ENCODE measurements at regions not wholly inside any gene's neighbourhood (a gene's known extent, or its start where the extent isn't known, plus 50 kb on each side); places are given as distances from the start of the nearest gene placed in this dataset.
"Not testable (repeated sequence)": the region's sequence is repeated elsewhere in the genome, so short reads cannot be mapped to it uniquely, and the experiment has no call there.

DNA sequence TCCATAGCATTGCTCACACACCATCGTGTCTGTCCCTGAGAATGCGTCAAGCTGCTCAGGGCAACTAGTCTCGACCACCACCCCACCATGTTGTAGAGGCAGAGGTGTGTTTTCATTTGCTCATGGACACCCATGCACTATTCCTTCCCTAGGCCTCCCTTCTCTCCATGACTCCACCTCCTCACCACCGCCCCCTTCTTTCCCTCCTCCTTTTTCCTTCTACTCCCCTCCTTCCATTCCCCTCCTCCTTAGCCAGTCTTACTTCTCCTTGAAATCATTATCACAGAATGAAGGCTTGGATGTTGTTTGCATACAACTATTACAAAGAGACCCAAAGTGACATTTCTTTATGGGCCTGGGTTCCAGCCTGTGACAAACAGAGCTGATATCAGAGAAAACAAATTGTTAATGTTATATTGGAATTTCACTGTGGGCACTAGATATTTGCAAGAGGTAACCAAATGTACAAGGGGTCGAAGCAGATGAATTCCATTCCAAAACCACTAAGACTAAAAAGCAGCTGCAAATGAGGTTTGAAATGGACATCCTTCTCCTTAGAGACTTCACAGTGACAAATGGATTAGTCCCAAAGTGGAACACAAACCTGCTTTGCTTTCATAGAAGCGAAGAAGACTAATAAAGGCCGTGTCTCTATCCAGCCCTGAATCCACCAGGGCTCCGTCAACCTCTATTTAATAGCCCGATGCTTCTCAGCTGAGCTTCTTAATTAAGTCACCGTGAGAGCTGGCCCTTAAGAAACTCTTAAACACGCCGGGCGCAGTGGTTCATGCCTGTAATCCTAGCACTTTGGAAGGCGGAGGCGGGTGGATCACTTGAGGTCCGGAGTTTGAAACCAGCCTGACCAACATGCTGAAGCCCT is 275.8 kb upstream of the SULF2 start:
- DNase-seq: no peak

DNA sequence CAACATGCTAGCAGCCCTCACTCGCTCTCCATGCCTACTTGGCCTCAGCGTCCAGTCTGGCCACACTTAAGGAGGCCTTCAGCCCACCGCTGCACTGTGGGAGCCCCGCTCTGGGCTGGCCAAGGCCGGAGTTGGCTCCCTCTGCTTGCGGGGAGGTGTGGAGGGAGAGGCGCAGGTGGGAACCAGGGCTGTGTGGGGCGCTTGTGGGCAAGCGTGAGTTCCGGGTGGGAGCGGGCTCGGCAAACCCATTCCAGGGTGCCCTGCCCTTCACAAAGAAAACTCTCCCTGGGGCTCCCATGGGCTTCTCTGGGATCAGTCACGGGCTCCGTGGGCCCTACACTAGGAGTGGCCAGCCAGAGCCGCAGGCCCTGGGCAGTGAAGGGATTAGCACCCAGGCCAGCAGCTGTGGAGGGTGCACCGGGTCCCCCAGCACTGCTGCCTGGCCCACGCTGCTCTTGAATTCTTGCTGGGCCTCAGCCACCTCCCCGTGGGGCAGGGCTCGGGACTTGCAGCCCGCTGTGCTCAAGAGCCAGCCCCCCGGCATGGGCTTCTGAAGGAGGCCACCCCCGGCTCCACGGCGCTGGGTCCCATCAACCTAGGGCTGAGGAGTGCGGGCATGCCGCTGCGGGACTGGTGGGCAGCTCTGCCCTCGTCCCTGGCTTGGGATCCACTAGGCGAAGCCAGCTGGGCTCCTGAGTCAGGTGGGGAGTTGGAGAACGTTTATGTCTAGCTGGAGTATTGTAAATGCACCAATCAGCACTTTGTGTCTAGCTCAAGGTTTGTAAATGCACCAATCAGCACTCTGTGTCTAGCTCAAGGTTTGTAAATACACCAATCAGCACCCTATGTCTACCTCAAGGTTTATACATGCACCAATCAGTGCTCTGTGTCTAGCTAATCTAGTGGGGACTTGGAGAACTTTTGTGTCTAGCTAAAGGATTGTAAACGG is 273.6 kb upstream of the SULF2 start:
- DNase-seq: no peak

DNA sequence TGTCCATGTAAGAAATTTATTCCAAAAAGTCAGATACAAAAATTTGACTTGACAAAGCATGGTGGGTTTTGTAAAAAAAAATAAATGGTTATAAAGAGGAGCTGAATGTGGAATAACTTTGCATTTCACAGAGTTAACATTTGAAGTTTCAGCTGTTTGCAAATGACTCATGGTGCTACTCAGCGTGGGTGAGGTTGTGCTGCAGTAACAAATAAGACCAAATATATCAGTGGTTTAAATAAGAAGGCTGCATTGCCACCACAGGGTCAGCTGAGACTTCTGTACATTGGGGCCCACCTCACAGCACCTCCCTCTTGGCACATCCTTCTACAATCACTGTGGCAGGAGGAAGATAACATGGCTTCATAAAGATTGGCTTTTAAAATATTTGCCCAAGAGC is 272.5 kb upstream of the SULF2 start:
- DNase-seq: no peak

DNA sequence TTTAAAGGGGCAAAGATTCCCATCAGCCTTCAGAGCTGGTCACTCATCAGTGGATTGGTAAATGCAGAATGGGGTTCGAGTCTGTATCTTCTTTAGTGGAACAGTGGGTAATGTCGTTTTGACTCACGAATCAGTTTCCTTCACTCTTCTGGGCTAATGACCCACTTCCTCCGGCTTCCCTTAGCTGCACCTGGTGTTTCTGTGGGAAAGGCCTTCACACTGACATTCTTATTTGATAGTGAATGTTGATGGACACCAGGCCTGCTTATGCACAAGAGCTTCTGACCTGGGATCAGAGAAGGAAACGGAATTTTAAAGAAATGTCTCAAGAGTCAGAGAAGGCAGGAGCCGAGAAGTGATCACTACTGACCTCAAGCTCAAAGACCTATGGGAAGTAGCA is 272.0 kb upstream of the SULF2 start:
- DNase-seq: no peak

- peak in 1 of 2 experiments; percentile 52 for DNase-seq
These were observed 270.9 kb upstream of the SULF2 start for GRCh38 chr20:48056218-48056617.

DNA sequence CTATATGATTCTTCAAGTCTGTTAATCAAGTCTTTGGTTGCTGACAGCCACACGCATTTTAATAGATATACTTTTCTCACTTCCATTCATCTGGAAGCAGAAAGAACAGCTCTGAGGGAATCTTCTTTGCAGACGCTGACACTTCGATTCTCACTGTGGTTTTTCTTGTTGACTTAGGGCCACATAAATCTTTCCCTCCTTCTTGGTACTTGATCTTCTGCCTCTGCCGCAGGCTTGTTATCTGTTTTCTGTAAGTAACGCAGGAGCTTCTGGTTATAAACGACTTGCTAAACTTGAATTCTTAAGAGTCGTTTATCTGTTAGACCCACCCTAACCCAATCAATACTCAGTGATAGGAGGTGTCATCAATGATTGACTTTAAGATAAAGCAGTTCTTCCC is 268.8 kb upstream of the SULF2 start:
- DNase-seq: no peak

- no peak for DNase-seq
These were observed 267.2 kb upstream of the SULF2 start for GRCh38 chr20:48052475-48052835.

DNA sequence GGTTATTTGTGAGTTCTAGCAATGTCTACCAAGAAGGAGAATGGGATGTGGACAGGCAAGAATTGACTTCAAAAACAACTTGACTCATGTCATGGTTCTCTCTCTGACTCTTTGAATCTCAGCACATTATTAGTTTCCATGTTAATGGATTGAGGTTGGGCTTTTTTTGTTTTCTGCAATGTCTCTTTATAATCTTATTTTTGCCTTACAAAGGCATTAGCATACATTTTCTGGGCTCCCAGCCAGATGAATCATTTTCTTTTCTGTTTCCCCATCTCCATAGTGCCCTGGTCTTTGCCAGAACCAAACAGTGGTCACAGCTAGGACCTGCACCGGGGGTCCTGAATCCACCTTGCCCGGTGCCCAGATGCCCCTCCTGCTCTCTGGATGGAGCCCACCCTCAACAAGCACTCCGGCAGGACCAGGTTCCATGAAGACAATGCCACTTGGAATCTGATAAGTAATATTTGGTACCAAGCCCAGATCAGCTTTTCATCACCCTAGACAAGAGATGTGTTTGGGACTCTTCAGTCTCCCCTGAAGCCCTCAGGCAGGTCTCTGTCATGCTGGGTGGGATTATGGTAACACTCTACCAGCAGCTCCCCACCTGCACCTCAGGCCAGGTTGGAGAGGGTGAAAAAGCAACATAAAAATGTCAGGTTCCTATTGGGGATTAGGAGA is 266.7 kb upstream of the SULF2 start:
- no peak for DNase-seq

DNA sequence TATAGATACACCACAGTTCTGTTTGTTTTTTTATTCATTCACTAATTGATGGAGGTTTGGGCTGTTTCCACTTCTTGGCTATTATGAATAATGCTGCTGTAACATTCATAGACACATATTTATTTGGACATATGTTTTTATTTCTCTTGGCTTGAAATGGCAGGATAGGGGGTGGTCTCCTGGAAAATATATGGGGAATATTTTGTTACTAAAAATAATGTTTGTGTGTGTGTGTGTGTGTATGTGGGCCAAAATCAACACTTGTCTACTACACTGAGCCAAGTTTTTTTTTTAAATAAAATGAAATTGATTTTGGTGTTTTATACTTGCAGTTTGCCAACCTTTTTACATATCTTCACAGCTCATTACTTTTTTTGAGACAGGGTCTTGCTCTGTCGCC is 264.4 kb upstream of the SULF2 start:
- DNase-seq: no peak

DNA sequence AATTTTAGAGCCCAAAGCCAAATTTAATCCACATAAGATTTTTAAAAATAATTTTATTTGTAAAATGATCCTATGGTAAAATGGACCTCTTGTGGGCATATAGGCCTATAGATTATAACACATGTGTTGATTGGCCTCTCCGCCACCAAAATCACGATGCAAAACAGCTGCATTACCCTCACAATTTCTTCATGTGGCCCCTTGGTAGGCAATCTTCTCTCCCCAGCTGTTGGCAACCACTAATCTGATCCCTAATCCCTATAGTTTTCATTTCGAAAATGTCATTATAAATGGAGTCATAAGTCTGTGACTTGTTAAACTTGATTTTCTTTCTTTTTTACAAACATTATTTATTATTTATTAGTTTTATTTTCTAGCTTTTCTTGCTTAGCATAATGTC is 263.9 kb upstream of the SULF2 start:
- peak in 1 of 2 experiments; percentile 28 for DNase-seq

GRCh38 chr20:48047447-48047846 is 262.2 kb upstream of the SULF2 start:
- no peak for DNase-seq

DNA sequence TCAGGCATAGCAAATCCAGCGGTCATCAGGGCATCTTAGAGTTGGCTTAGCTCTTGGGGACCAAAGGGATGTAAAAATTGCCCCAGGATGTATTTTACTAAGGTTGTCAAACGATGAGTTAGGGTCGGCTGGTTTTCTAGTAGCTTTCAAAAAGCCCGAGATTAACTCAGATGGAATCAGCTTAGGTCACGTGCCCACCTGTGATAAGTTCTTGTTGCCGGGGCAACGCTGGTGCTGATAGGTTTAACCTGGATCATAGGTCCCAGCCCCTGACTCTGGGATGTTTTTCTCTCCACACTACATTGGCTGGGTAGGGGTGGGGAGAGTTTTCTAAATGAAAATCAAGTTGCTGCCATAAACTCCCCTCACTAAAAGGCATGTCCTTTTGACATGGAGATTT is 257.3 kb upstream of the SULF2 start:
- no peak for DNase-seq

- peak in 1 of 2 experiments; percentile 27 for DNase-seq
These were observed 255.9 kb upstream of the SULF2 start for GRCh38 chr20:48041078-48041780.

DNA sequence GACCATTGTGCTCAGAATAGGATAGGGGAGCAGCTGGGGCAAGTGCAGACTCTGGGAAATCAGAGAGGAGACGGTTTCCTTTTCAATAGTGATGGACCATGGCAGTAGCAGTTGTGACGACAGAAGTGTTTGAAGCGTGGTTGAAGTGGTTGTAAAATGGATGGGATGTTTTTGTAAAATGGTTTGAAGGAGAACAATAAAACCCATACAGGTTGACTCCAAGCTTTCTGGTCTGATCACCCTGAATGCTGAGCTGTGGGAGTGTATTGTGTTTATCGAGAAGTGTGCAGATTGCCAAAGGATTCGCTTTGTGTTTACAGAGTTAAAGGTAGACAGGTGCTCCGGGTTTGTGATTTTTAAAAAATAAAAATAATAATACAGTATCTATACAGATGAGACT is 255.2 kb upstream of the SULF2 start:
- no peak for DNase-seq

DNA sequence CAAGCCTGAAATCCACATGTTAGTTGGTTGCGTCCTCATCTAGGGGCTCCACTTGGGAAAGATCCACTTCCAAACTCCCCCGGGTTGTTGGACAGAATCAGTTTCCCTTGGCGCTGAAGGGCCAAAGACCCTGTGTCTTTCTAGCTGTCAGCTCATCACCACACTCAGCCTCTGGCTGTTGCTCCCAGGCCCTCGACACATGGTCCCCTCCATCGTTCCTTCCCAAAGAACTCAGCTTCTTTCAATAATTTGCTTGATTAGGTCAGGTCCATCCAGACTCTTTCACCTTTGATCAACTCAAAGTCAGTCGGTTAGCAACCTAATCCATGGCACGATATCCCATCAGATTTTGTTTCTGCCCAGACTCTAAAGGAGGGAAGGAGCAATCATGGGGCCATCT is 254.8 kb upstream of the SULF2 start:
- DNase-seq: no peak

DNA sequence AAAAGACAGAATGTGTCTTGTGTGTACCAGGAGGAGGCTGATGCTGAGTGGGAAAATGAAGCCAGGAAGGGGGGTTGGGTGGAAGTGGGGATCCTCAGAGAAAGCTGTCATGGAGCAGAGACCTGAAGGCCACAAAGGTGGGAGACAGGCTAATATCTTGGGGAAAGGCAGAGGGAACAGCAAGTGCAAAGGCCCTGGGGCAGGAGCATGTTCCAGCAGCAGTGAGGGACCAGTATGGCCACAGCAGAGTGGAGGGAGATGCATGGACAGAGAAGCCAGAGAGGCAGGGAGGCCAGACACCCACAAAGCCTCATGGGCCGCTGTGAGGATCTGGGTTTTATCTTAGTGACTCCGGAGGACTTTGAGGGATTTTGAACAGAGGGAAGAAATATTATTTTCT is 254.2 kb upstream of the SULF2 start:
- DNase-seq: no peak

DNA sequence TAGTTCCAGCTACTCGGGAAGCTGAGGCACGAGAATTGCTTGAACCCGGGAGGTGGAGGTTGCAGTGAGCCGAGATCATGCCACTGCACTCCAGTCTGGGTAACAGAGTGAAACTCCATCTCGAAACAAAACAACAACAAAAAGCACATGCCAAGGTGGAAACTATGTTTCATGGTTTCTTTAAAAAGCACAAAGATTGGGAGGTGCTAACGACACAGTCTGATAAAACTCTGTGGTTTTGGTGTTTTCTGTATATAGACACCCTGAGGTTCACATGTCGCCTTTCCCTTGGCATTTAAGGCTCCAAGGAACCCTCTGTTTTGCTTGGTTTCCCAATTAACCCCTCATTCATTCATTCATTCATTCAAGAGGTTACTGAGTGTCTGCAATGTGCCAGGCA is 253.4 kb upstream of the SULF2 start:
- DNase-seq: no peak

DNA sequence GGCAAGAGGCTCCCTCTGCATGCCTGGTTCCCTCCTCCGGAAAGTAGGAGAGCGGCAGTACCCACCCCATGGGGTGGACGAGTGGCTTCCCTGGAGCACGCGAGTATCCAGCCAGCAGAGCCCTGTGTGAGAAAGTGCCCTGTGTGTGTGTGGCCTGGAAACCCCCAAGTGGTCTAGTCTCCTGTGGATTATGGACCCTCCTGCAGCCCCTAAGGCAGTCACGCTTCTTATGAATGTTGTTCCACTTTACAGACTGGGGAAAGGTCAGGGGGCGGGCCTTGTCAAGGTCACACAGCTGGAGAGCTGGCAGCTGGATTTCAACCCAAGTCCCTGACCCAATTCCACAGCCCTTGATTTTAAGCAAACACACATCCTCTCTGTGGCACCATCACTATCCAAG is 252.5 kb upstream of the SULF2 start:
- DNase-seq: not testable (repeated sequence)

- no peak for DNase-seq
These were observed 250.9 kb upstream of the SULF2 start for GRCh38 chr20:48035961-48036731.

GRCh38 chr20:48034751-48035150 is 249.5 kb upstream of the SULF2 start:
- no peak for DNase-seq

- DNase-seq: not testable (repeated sequence)
These were observed 247.7 kb upstream of the SULF2 start for GRCh38 chr20:48033005-48033404.

GRCh38 chr20:48031122-48031521 is 245.8 kb upstream of the SULF2 start:
- DNase-seq: no peak

Measured in NCI-H524 (cell line).